HG02973 (cell line): ENCODE measurements at regions not wholly inside any gene's neighbourhood (a gene's known extent, or its start where the extent isn't known, plus 50 kb on each side); places are given as distances from the start of the nearest gene placed in this dataset.

Experiments
- ATAC-seq: cut with Tn5 transposase; IDR thresholded peaks from one replicate; pipeline ENCODE4 v1.9.1; 2021; ENCODE audit warnings: moderate library complexity; ENCODE audit not compliant: unreplicated experiment

DNA sequence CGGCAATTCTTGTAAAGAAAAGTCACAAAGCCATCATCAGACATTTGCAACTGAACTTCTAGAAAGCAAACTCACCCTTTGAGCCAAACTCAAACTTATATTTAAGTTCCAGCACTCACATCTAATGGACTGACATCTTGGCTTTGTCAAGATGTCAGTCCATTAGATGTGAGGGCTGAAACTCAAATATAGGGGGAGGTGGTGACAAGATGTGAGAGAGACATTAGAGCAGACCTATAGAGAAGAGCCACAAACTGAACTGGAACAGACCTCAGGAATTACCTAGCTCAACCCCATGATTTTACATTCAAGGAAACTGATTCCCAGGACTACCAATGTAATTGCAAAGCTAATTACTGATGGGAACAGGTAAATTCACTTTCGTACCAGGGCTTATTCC is 543.8 kb downstream of the TNS1 start:
- ATAC-seq = no peak

DNA sequence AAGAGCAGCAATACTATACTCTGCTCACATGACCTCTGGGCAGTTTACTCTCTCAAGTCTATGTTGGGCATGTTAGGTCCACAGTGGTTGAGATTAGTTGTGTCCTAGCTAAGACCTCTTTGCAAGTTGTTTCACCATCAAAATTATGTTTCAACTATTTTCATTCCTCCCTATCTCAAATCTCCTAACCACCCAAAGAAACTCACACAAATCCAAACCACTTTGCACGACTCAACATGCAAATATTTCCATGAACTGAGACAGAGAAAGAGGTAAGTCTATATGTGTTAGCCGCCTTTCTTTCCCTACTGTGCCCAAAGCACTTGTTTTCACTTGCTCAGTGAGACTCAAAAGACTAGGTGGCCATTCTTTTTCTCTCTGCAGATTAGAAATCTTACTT is 546.8 kb downstream of the TNS1 start:
- ATAC-seq = no peak

DNA sequence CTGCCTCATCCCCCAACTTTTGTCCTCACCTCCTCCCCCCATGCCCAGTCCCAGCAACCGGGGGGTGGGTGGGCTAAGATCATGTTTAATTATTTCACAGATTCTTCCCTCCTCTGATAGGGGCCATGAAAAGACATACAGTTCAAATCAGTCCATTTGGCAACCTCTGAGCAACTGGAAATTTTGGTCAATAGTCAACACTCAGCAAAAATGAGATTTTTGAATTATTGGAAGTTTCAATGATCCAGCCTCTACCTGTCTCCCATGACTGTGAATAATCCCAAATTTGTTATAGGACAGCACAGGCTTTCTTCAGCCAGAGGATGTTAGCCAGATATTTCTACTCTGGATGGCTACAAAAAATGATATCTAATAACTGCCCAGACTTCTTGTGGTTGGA is 549.9 kb downstream of the TNS1 start:
- ATAC-seq = no peak

DNA sequence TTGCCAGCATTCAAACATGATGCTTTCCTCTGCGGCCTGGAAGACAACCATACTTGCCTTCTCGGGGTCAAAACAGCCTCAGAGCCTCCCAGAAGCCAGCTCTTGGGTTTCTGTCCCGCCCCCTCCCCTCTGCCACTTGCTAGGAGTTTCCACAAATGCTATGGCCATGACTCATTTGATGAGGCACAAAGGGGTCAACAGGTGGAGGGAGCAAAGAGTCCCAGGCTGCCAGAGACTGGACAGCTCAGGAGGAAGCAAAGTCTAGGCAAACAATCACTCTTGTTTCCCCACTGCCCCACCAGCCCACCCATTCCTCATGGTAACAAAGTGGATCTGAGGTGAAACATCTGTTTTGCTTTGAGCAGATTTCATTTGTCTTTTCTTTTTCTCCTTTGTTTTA is 551.1 kb downstream of the TNS1 start:
- ATAC-seq = no peak

DNA sequence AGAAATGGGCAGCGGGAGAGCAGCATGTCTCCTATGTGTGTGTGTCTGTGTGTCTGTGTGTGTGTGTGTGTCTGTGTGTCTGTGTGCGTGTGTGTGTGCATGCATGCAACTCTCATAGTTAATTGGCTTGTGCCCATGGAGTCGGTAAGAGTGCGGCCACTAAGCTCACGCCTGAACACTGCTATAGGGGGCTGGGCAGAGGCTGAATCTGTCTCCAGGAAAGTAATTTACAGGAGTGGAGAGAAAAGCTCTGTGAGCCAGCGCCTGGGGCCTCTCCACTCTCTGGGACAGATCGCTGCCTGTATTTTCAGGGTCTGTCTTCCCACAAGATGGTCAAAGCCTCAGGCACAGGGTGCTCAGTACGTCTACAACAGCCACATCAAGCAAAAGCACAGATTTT is 553.4 kb downstream of the TNS1 start:
- ATAC-seq = no peak

DNA sequence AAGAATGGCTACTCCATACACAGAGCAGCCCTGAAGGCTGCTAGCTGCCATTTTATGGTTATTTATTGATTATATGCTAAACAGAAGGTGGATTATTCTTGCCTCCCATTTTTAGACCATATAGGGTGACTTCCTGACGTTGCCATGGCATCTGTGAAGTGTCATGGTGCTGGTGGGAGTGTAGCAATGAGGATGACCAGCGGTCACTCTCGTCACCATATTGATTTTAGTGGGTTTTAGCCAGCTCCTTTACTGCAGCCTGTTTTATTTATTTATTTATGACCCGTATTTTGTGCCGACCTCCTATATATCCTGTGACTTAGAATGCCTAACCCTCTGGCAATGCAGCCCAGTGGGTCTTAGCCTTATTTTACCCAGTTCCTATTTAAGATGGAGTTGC is 553.9 kb downstream of the TNS1 start:
- no peak for ATAC-seq

DNA sequence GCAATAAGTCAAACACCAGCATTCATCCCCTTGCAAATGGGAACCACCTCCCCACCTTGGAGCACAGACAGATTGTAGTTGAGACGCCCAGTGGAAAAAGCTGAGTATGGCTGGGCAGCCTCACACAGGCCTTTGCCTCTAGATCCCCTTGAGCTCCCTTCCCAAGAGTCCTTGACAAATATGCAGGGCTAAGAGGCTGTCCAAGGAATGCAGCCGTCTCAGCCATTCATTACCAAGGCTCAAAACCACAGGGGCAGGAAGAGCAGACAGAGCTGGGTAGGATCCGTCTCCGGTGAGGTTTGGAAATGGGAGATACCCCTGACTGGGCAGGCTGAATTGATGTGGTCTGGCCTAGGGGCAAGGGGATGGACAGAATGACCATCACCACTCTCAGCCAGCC is 557.1 kb downstream of the TNS1 start:
- no peak for ATAC-seq

DNA sequence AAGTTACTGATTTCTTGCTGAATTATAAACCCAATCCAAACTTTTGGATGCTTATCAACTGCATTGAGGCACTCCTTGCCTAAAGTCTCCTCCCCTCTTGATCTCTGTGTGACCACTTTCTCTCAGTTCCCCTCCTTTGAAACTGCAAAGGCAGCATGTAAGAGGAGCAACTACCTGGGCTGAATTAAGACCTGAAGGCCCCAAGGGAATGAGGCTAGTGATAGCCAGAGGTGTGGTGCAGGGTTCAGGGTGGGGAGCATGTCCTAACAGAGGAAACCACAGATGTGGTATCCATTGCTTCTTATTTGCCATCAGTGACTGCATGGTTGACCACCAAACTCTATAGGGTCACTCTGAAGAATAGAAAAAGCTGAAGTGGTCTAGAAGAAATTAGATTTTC is 557.9 kb downstream of the TNS1 start:
- peak; percentile 45 for ATAC-seq

DNA sequence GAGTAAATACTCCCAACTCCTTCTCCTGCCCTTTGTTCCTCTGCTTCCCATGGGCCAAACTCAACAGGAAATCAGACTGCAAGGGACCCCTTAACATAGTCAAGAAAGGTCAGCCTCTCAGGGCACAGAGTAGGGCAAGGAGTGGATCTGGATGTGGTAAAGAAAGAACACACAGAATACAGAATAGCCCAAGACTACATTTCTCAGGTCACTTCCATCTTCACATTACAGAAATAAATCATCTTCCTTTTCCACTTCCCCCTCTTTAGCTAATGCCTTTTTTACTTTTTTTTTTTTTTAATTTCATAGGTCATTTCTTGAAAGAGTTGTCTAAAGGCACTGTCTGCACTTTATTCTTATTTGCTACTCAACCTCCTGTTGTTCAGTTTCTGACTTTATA is 558.3 kb downstream of the TNS1 start:
- ATAC-seq = no peak

DNA sequence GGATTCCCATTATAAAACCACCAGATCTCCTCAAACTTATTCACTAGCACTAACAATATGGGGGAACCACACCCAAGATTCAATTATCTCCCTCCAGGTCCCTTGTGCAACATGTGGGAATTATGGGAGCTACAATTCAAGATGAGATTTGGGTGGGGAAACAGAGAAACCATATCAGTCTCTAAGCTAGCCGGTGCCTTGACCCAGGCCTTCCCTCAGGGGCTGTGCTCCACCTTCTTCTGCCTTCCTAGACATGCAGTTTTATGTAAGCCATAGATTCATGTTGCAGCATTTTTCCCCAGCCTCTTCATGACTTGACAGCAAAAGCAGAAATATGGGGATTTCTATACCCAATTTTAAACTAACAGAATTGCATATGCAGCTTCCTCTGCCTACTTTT is 559.2 kb downstream of the TNS1 start:
- no peak for ATAC-seq

DNA sequence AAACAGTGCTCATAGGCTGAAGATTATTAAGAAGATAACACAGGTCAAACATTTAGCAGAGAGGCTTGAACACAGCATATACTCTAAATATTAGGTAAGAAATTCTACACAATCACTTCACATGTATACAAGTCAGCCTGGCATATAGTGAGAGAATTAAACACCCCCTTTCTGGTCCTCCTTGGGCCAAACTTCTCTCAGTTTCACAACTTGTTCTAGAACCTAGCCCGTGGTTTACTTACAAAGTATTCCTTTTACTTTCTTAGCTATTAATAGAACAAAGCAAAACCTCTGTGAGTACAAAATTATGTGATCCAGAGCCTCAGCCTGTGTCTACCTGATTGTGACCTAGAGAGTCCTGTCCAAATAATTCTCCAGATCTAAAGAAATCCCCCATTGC is 562.8 kb downstream of the TNS1 start:
- peak; percentile 79 for ATAC-seq

DNA sequence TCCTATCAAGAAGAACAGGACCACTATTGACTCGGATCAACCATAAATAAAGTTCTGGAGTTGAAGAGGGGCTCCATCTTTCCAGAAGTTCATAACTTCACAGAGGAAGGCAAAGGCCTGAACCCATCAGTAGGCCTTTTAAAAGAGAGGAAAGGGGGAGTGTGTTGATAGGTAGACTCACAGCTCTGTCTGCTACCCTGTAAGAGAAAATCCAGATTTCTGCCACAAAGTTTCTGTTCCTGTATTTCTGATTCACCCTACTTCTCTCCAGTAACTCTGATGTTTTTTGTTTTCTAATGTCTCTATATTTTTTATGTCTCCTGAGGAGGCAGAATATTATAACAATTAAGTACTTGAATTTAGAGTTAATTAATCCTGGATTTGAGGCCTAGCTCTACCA is 564.0 kb downstream of the TNS1 start:
- peak; percentile 55 for ATAC-seq

DNA sequence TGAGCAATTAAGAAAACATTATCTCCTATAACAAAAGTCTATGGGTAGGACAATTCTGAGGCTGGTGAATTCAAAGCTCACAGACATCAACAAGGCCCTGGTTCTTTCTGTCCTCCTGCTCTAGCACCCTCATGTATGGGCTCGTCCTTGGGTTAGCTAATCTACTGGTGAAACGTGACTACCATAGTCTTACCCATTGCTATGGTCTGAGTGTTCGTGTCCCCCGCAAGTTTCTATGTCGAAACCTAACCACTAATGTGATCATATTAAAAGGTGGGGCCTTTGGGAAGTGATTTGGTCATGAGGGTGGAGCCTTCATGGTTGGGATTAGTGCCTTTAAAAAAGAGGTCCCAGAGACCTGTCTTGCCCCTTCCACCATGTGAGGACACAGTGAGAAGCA is 564.7 kb downstream of the TNS1 start:
- ATAC-seq = no peak

DNA sequence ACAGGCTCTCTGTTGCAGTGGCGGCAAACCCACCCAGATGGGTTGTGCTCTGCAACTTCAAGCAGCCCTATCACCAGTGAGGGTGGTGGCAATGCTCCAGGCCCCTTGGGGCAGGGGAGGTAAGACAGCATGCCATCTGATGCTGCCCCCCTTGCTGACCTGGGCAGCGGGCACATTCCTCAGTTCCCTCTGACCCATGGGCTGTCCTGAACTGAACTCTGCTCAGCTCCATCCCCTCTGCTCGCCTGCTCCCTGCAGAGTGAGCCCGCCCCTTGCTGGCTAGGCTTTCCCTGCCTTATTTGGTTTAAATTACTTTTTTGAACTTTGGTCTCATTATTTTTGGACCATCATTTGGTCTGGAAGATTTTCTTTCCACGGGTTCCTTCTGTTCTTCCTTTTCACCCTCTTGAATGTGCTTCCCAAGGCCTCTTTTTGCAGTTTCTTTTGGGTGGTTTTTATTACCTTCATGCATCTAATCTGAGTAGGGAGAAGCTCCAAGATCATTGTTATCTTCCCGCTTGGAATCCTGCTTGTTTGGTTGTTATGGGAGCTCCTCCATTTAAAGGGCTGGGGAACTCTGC is 565.4 kb downstream of the TNS1 start:
- no peak for ATAC-seq

DNA sequence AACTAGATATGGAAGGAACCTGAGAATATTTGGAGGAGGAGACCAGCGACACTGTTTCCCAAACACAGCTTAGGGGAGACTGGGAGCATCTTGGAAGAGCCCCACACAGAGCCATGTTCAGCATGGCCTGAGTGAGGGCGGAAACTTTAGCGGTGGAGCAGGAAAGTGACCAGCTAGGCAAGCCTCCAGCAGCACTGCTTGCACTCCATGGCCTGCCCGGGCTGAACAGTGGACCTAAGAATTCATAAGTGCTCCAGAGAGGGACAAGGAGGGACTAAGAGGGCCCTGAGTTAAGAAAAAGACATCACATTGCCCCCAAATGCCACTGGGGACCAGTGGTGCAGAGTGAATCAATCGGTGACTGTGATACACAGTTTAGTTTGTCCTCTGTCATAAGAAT is 566.4 kb downstream of the TNS1 start:
- ATAC-seq = no peak

DNA sequence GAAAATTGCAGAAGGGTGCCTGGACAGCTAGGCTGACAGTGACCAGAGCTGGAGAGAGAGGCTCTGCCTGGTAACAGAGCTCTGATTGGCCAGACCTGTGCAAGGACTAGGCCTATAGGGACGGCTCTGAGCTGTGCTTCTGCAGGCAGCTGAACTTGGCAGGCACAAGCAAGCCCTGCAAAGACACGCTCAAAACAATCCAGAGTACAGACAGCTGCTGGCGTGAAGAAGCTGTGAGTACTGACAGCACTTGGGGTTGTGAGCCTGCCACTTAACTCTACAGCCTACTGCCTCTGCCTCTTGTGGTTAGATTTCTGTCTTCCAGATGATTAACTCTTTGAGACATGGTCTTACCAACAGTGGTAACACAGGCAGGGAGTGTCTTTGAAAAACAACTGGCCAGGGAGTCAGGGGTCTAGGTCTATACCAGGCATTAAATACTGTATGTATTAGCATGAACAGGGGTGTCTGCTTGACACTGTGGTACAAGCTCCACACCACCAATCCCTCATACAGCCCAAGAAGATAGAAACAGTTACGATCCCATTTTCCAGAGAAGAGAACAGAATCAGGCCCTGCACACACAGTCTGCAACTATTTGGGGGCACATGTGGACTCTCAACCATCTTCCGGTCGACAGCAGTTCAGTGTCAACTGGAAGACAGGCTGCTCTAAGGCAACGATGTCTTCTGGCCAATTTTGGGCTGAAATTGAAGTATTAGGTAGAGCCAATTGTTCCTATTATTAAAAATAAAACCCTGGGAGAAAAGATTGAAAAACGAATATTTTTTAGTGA is 568.4 kb downstream of the TNS1 start:
- peak; percentile 96 for ATAC-seq

DNA sequence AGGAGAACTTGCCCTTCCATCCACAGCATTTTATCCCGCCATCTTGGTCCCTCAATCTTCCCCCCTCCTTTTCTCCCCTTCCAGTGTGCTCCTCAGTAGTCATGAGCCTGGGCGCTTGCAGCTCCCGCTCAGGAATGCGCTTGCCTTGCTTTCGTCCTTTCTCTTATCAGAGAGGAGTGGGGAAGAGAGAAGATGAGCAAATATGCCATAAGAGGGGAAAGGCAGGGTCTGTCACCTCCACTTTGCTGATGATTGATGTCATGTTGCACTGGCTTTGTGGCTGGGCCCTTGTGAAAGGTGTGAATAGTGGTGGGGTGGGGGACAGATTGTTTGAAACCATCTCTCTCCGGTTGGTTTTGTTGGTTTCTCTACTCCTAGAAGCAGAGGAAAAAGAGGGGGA is 569.3 kb downstream of the TNS1 start:
- ATAC-seq = no peak

DNA sequence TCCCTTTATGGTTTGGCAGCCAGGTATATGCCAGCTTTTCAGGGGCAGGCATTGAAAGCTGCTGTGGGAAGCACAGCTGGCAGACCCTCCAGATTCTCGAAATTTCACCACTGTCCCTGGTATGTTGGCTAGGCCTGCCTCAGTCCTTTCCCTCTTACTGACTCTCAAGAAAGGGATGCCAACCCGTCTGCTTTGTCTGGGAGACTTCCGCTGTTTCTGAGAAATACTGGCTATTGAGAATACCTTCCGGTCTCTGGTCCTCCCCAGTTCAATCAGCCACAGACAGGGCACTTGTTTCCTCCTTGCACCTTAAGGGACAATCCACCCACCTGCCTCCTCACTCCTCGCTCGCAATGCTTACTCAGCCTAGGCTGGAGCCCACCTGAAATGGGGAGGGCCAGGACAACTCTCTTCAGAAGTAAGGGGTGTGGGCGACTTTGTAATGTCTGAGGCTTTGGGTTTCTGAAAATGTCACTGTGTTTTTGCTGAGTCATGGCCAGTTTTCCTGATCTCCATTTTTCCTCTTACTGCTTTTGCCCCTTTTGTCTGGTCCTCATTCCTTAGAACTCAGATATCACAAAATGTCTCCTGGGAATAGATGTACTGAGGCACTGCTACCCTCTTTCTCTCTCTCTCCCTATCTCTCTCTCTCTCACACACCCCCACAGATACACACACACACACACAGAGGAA is 571.1 kb downstream of the TNS1 start:
- no peak for ATAC-seq

DNA sequence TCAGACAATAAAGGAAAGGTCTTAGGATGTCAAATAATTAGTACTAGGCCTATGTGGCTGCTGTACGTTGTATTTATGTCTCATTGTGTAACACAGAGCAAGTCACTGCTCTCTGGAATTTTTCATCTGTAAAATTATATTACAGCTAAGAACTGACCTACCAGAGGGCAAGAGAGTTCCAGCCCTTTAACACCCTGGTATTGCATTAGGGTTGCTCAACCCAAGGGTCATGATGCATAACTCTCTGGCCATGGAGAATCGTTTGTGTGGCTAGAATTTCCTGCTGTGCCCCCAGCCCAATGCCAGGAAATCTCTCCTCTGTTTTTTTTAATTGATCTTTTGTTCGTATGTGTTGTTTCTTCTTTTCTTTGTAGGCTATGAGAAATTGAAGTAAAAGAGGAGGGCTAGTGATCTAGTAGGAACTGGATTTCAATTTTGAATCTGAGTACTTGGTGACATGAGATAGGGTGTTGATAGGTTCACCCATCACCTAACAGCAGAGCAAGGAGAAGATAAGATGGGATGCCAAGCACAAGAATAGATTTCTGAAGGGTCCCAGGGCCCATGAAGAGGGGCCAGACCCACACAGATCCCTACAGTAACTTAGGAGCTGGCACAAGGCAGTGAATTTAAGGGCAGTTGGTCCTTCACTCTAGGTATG is 571.2 kb upstream of the TNP1 start:
- no peak for ATAC-seq

DNA sequence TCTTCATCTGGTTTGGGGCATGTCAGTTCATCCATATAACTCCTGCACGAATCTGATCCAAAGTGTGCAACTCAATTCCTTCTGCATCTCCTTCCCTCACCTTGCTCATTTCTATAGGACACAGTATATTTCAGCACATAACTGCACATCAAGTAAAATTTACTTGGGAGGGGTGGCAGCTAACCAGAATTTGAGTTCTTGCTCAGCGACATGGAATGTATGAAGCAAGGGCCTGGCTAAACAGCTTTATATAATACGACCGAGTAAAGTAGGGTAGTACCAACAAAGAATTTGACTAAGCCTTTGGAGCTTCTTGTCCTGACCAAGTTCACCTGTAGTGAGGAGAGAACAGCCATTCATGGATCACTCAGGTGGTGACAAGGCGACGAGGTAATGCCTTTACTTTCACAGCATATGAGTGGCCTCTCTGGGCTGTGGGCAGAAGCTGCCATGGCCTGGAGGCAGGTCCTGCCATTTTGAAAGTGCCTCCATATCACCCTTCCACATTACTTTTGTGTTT is 570.2 kb upstream of the TNP1 start:
- no peak for ATAC-seq

DNA sequence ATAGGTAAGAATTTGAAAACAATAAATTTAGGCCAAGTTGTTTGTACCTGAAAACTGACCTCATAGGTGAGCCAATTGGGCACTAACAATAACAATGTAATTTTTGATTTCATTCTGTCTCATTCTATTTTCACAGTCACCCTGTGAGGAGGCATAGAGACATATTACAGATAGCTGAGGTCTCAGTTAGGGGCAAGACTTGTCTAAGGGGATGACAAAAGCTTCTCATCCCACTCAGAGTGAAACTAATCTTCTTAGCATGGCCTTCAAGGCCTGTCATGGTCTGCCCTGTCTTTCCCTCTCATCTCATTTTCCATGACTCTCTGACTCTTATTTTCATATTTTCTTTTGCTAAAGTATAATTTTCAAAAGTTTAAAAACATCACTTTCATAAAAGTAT is 562.0 kb upstream of the TNP1 start:
- ATAC-seq = no peak

DNA sequence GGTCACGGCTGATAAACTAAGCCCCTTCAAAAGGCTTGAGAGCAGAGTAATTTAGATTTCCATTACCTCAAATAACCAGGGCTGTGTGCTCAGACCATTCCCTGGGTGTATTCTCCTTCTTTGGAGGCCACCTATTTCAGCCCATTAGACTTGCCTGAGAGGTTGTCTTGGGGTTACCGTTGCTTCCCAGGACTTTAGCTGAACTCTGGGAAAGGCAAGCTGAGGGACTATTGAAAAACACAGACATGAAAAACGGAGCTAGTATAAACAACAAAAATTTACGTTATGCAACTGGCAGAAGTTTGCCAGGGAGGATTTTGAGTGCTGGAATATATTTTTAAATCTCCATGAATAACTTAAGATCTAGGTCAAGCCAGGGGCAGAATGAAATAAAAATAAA is 561.0 kb upstream of the TNP1 start:
- no peak for ATAC-seq
